HL-60 (cell line): ENCODE measurements at regions not wholly inside any gene's neighbourhood (a gene's known extent, or its start where the extent isn't known, plus 50 kb on each side); places are given as distances from the start of the nearest gene placed in this dataset.

Experiments used
- DNase-seq, 2 experiments: peaks; one replicate each; pipeline ENCODE4 v3.0.0-alpha.2; 2010 to 2020; ENCODE audit warnings: low read depth in 1 of 2, low spot score in 1 of 2
- H3K27ac ChIP-seq: fragments of 250-450 bp; sonication (Bioruptor Pico); replicated peaks from 2 replicates; pipeline ENCODE4 v1.5.1; 2020; ENCODE audit warnings: mild to moderate bottlenecking, moderate library complexity
- H3K27me3 ChIP-seq: fragments of 250-450 bp; sonication (Bioruptor Pico); 2 replicates; pipeline ENCODE4 v1.5.1; 2021; ENCODE audit warnings: mild to moderate bottlenecking, moderate library complexity; ENCODE audit not compliant: insufficient read depth, poor library complexity, severe bottlenecking
- H3K4me3 ChIP-seq: replicated peaks from 2 replicates; pipeline ENCODE4 v1.5.1; 2011; ENCODE audit warnings: mild to moderate bottlenecking, control low read depth, low read length; ENCODE audit not compliant: insufficient read depth
- GABPA ChIP-seq: IDR thresholded peaks from 2 replicates; pipeline ENCODE4 v1.6.1; 2012; ENCODE audit warnings: low read depth
- POLR2AphosphoS5 ChIP-seq: IDR thresholded peaks from 2 replicates; pipeline ENCODE4 v1.6.1; 2012; ENCODE audit warnings: low read depth
- SPI1 ChIP-seq: IDR thresholded peaks from 2 replicates; pipeline ENCODE4 v1.6.1; 2012; ENCODE audit warnings: low read depth, mild to moderate bottlenecking, borderline replicate concordance
- TF ChIP-seq, protein P1 (sequence below): IDR thresholded peaks from one replicate; pipeline ENCODE4 v1.5.1; 2011; ENCODE audit warnings: low read length, control low read depth, inconsistent platforms; ENCODE audit not compliant: insufficient read depth
- TF ChIP-seq, protein P2 (sequence below): IDR thresholded peaks from 2 replicates; pipeline ENCODE4 v1.6.1; 2012; ENCODE audit warnings: low read depth; ENCODE audit not compliant: insufficient replicate concordance

DNA sequence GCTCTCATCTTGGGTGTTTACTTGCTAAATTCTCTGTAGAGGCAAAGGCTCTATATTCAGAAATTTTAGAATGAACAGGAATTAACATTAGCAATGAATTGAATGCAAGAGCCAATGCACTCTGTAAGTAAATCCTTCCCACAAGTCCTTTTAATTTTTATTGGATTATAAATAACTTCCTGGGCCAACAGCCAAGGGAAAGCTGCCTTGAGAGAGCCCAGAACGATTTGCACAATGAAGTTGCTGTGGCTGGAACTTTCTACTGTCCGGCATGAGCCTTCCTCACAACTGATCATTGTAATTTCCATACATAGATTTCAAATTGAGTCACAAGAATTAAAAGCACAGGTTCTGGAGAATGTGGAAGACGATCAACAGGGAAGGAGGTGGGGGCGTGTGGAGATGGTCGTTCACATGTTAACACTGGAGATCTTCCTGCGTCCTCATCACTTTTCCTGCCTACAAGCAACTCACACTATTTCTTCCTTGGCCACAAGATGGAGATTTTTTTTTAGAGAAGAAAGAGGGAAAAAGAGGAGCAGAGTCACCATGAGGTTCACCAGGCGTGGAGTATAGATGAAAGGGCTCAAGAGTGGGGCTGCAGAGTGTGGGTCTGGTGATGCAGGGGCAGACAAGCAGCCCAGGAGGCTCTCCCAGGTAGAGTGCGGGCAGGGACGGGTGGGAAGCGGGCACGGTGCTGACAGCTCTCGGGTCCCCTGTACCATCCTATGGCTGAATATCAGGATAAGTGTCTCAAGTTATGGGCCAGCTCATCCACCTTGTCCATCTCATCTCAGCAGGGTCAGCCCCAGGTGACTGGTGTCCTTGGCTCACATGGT, 110.7 kb downstream of the SOX1 start:
- Histone ChIP-seq H3K27ac (no peak overlapping the region), H3K4me3 (no peak overlapping the region), H3K27me3 (no peaks in the 10 kb centered on the region)
- DNase-seq, result no peak
- TF ChIP-seq, protein P1, sequence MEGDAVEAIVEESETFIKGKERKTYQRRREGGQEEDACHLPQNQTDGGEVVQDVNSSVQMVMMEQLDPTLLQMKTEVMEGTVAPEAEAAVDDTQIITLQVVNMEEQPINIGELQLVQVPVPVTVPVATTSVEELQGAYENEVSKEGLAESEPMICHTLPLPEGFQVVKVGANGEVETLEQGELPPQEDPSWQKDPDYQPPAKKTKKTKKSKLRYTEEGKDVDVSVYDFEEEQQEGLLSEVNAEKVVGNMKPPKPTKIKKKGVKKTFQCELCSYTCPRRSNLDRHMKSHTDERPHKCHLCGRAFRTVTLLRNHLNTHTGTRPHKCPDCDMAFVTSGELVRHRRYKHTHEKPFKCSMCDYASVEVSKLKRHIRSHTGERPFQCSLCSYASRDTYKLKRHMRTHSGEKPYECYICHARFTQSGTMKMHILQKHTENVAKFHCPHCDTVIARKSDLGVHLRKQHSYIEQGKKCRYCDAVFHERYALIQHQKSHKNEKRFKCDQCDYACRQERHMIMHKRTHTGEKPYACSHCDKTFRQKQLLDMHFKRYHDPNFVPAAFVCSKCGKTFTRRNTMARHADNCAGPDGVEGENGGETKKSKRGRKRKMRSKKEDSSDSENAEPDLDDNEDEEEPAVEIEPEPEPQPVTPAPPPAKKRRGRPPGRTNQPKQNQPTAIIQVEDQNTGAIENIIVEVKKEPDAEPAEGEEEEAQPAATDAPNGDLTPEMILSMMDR, result no peak
- TF ChIP-seq SPI1, result no peak
- no peak for TF ChIP-seq POLR2AphosphoS5
- TF ChIP-seq GABPA, result no peak
- TF ChIP-seq, protein P2, sequence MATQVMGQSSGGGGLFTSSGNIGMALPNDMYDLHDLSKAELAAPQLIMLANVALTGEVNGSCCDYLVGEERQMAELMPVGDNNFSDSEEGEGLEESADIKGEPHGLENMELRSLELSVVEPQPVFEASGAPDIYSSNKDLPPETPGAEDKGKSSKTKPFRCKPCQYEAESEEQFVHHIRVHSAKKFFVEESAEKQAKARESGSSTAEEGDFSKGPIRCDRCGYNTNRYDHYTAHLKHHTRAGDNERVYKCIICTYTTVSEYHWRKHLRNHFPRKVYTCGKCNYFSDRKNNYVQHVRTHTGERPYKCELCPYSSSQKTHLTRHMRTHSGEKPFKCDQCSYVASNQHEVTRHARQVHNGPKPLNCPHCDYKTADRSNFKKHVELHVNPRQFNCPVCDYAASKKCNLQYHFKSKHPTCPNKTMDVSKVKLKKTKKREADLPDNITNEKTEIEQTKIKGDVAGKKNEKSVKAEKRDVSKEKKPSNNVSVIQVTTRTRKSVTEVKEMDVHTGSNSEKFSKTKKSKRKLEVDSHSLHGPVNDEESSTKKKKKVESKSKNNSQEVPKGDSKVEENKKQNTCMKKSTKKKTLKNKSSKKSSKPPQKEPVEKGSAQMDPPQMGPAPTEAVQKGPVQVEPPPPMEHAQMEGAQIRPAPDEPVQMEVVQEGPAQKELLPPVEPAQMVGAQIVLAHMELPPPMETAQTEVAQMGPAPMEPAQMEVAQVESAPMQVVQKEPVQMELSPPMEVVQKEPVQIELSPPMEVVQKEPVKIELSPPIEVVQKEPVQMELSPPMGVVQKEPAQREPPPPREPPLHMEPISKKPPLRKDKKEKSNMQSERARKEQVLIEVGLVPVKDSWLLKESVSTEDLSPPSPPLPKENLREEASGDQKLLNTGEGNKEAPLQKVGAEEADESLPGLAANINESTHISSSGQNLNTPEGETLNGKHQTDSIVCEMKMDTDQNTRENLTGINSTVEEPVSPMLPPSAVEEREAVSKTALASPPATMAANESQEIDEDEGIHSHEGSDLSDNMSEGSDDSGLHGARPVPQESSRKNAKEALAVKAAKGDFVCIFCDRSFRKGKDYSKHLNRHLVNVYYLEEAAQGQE, result no peak

DNA sequence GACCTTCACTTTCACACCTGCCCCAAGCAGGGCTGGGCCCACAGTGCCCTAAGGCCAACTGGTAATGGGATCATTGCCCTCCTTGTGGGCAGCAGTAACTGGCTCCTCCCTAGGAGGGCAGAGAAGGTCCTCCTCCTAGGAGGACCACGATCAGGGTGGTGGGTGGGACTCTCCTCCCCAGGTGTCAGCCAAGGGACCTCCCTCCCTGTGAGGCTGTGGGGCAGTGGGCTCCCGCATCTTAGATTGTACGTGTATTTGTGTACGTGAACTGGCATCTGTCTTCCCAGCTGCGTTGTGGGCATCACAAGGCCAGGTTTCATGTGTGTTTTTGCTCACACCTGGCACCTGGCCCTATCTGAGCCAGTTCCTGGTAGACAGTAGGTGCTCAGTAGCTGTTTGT, 111.8 kb downstream of the SOX1 start:
- H3K27ac ChIP-seq, result no peak overlapping the region
- TF ChIP-seq, protein P2, result no peak
- TF ChIP-seq SPI1 (no peak), GABPA (no peak), POLR2AphosphoS5 (no peak)
- TF ChIP-seq, protein P1, result no peak
- no peak for DNase-seq
- no peaks in the 10 kb centered on the region for H3K27me3 ChIP-seq
- no peak overlapping the region for H3K4me3 ChIP-seq

DNA sequence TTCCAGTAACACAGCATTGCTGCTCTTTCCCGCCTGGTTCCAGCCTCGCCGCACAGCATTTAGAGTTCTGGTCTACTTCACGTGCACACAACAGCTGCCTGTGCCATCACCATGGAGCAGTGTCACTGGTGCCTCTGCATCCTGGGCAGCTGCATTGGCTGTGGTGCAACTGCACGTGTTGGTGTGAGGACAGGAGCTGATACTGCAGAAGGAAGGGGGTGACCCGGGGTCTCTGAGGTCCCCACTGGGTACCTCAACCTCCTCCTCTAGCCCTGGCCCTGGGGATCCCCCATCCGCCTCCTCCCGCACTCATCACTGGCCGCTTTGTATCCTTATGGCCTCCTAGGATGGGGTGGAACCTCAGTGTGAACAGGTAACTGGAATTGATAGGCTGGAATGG, 112.5 kb downstream of the SOX1 start:
- Histone ChIP-seq H3K27ac (no peak overlapping the region), H3K27me3 (no peaks in the 10 kb centered on the region), H3K4me3 (no peak overlapping the region)
- no peak for TF ChIP-seq GABPA
- TF ChIP-seq, protein P1, result no peak
- no peak for TF ChIP-seq POLR2AphosphoS5
- TF ChIP-seq, protein P2, result no peak
- DNase-seq, result no peak
